Fibroblast of skin of left quadriceps (primary cell): ENCODE measurements at regions not wholly inside any gene's neighbourhood (a gene's known extent, or its start where the extent isn't known, plus 50 kb on each side); places are given as distances from the start of the nearest gene placed in this dataset.
A peak's percentile ranks its signal among the peaks of the same experiment; 100 is the strongest.

ENCODE experiments used
- DNase-seq, 2 experiments: peaks; one replicate each; pipeline ENCODE4 v3.0.0-alpha.2; 2013; ENCODE audit warnings: low read depth in 2 of 2

DNA sequence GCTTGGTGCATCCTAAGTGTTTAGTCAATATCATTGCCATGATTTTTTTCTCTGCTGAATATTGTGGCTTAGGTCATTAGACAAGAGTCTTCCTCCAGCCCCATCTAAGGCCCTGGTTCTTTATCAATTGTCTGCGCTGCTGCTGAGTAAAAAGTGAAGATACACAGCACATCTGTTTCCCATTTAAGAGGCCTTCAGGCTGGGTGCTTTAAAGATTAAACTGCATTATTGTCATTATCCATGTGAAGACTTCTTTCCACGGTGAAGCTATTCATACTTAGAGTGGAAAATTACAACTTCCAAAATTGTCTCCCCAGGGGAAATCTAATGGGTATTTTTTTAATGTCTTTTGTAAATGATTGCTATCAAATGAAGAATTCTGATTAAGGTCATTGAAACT, 719.8 kb upstream of the LRRC4C start:
- no peak for DNase-seq

- no peak for DNase-seq
Measured at GRCh38 chr11:42195289-42196013, 736.0 kb upstream of the LRRC4C start.

DNA sequence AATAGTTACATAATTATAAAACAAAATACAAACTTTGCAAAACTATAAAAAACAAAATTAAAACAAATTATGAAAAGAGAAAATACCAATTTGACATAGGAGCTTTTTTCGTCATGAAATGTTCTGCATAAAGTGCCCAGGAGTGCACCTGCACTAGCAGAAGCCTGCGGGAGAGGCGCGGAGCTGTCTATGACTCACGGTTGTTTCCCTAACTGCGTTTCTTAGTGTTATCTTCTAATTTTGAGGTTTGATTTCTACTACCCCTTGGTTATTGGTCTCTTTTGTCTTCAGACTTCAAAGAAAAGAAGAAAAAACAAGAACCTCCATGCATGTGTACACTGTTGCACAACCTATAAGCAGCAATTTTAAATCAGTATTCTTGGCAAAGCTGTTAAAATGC, 740.9 kb upstream of the LRRC4C start:
- no peak for DNase-seq

- no peak for DNase-seq
Measured at GRCh38 chr11:42201603-42202148, 742.2 kb upstream of the LRRC4C start.

- DNase-seq, result no peak
Measured at GRCh38 chr11:42205518-42205917, 746.1 kb upstream of the LRRC4C start.

- DNase-seq, result no peak
Measured at GRCh38 chr11:42225664-42226063, 766.2 kb upstream of the LRRC4C start.

DNA sequence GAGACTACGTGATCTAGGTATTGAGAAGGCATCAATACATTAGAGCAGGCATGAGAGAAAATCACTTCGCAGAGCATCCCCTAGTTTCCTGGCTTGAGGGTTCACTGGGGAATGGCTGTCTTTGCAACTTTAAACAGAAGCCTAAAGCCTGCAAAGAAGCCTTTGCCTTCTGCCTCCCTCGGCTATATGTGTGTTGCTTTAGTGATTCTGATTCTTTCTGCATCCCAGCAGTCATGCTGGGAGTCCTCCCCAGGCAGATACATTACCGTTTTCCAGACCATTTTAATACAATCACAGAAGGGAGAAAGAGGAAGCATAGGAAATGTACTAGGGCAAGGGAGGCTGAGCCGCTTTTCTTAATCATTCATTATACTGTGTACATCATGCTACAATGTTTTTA, 773.2 kb upstream of the LRRC4C start:
- no peak for DNase-seq

GRCh38 chr11:42234451-42234951, 775.0 kb upstream of the LRRC4C start:
- DNase-seq, result peak; percentile 57 to 60

- peak; percentile 74 for DNase-seq
Measured at GRCh38 chr11:42237701-42238235, 778.3 kb upstream of the LRRC4C start.

DNA sequence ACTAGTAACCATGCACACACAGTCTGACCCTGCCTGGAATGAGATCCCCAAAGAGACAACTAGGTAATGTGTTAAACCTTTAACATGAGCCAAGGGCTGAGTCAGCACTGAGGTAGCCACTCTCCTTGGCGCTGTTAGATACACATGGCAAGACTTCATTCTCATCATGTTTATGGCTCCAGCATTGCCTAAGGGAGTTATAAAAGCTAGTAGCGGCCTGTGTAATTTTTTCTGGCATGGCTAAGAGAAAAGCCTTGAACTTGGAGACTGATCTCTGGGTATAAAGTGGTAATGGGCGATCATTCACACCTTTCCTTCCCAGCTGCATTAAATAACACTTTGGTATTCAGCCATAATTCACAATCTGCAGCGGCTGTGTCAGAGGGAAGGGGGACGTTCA, 779.7 kb upstream of the LRRC4C start:
- peak; percentile 74 to 78 for DNase-seq

DNA sequence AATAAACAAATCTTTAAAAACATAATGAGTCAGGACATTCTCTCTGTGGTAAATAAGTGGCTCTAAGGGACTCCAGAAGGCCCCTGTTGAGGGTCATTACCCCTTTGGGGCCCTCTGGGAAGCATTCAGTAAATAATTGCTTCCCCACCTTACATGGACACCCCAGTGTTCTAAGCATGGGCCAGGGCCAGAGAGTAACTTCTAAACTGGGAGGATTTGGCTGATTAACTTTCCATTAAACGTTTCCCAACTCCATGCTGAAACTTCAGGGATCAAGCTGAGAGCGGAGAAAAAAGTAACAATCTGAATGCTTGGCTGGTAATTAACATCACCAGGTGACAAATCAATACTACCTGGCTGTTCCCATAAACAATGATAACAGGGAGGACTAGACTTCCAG, 783.9 kb upstream of the LRRC4C start:
- DNase-seq, result no peak

- no peak for DNase-seq
Measured at GRCh38 chr11:42244376-42244775, 784.9 kb upstream of the LRRC4C start.

GRCh38 chr11:42249401-42249800, 789.9 kb upstream of the LRRC4C start:
- no peak for DNase-seq

DNA sequence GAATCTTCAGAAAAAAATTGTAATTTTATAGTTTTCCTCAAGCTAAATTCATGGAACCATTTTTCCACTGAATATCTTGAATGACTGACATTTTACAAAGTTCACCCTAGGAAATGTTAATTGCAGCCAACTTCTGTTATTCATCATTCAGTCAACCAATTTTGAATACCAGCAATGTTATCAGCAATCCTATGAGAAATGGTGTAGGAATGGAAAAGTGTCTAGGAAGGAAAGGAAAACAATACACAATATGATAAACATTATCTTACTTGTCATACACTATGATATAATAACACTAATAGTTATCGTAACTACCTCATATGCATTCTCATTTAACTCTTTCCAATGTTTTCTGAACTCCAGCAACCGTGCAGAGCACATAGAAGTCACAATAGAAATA, 790.5 kb upstream of the LRRC4C start:
- no peak for DNase-seq

GRCh38 chr11:42251984-42252383, 792.5 kb upstream of the LRRC4C start:
- no peak for DNase-seq

DNA sequence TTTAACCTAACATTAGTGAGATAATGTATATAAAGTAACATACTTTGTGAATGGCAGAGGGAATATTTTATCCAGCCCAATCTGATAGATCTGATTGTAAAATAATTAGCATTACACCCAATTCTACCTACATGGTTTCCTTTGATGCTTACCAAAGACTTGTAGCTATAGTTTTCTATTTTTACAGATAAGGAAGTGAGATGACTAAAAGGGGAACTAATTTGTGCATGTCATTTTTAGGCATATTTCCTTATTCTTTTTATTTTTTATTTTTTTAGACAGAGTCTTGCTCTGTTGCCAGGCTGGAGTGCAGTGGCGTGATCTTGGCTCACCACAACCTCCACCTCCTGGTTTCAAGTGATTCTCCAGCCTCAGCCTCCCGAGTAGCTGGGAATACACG, 793.7 kb upstream of the LRRC4C start:
- no peak for DNase-seq

DNA sequence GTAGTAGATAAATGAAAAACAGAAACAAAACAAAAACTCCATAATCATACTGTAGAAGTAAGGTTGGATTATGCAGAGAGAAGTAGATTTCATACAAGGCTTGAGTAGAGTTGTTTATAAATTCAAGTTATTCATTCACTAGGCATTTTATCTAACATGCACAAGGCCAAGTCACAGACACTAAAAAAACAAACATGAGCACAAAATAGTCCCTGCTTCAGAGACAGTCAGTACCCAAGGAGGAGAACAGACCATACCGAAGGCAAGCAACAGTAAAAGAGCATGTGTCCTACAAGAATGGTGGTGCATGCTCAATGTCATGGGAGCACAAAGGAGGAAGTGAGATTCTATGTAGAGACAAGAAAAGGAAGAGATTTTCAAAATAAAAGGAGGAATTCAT, 796.5 kb upstream of the LRRC4C start:
- DNase-seq, result no peak

GRCh38 chr11:42257534-42257933, 798.1 kb upstream of the LRRC4C start:
- no peak for DNase-seq

- no peak for DNase-seq
Measured at GRCh38 chr11:42265072-42265471, 805.6 kb upstream of the LRRC4C start.

DNA sequence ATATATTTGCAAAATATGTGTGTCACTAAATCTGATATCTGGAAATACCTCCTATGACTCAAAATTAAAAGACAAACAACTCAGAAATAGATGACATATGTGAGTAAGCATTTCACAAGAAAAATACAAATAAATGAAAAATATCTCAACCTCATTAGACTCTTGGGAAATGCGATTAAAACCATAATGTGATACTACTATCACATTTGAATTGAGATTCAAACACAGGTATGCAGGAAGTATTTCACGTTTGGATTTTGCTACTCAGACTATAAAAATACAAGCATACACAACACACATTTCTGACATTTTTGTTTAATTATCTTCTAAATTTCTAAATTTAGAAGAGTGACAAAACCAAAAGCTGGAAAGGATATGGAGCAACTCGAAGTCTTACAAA, 811.9 kb upstream of the LRRC4C start:
- DNase-seq, result no peak

DNA sequence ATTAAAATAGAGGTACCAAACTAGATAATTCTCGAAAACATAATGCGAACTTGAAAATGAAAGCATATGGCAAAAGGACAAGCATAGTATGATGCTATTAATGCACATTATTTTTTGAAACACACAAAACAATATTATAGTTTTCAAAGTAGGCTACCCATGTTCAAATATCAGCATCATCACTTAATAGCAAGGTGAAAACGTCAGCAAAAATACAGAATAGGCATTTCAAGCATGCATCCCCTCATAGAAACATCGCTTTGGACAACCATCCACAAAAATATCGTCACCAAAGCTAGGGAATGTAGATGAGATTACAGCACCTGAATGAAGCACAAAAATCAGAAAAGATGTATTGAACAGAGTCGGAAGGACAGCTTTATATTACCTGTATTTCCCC, 814.5 kb upstream of the LRRC4C start:
- no peak for DNase-seq

GRCh38 chr11:42296910-42297309, 837.5 kb upstream of the LRRC4C start:
- no peak for DNase-seq

DNA sequence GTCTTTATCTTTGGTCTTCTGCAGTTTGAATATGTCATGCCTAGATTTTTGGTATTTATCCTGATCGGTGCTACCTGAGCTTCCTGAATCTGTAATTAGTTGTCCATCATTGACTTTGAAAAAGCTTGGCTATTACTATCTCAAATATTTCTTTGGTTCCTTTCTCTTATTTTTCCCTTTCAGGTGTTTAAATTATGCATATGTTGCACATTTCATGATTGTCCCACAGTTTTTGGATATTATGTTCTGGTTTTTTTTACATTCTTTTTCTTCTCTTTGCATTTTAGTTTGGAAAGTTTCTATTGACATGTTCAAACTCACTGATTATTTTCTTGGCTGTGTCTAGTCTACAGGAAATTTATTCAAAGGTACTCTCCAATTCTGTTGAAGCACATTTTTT, 840.3 kb upstream of the LRRC4C start:
- DNase-seq, result no peak
